Heart right ventricle (tissue), 16 donors: ENCODE measurements at regions not wholly inside any gene's neighbourhood (a gene's known extent, or its start where the extent isn't known, plus 50 kb on each side); places are given as distances from the start of the nearest gene placed in this dataset.

Experiments
- ATAC-seq, 8 donors: fragments of 200-7000 bp; cut with Tn5 transposase; one replicate each; pipeline ENCODE4 v1.9.1; 2020; ENCODE audit warnings: mild to moderate bottlenecking in 8 of 8, moderate library complexity in 8 of 8, moderate number of reproducible peaks in 1 of 8
- DNase-seq, 2 donors: peaks; one replicate each; pipeline ENCODE4 v3.0.0-alpha.2; 2020
- H3K27ac ChIP-seq, 10 donors: fragments of 200-600 bp; sonication (generic) in 2 of 10; one replicate each; pipeline versions ENCODE4 v1.5.0 to v1.8.0; 2020 to 2022; ENCODE audit warnings: mild to moderate bottlenecking in 3 of 10
- H3K27me3 ChIP-seq, 7 donors: fragments of 200-600 bp; one replicate each; pipeline ENCODE4 v1.8.0; 2021 to 2022; ENCODE audit warnings: mild to moderate bottlenecking in 2 of 7
- H3K36me3 ChIP-seq, 9 donors: fragments of 200-600 bp; sonication (generic) in 1 of 9; one replicate each; pipeline versions ENCODE4 v1.5.0 to v1.8.0; 2020 to 2022; ENCODE audit warnings: mild to moderate bottlenecking in 2 of 9
- H3K4me1 ChIP-seq, 9 donors: fragments of 200-600 bp; sonication (generic) in 1 of 9; one replicate each; pipeline versions ENCODE4 v1.5.0 to v1.8.0; 2020 to 2022; ENCODE audit warnings: mild to moderate bottlenecking in 4 of 9
- H3K4me3 ChIP-seq, 10 donors: fragments of 200-600 bp; sonication (generic) in 2 of 10; one replicate each; pipeline versions ENCODE4 v1.5.0 to v1.8.0; 2020 to 2022; ENCODE audit warnings: mild to moderate bottlenecking in 7 of 10, moderate library complexity in 2 of 10
- H3K9me3 ChIP-seq, 11 donors: fragments of 200-600 bp in 10 of 11; sonication (generic) in 2 of 11; one replicate each; pipeline versions ENCODE4 v1.5.0 to v1.8.0; 2013 to 2022; ENCODE audit warnings: mild to moderate bottlenecking in 2 of 11, control low read depth in 1 of 11, moderate library complexity in 1 of 11
- WGBS, 2 donors: extraction: QIAGEN DNeasy Blood & Tissue Kit; methylation state at CpG; one replicate each; pipeline ENCODE4 v1.1.7; 2013; ENCODE audit warnings: inconsistent platforms in 1 of 2; 5-methylcytosine and 5-hydroxymethylcytosine counted together
- intact Hi-C, 10 donors: fragments of 100-400 bp; cut with DNase I; formaldehyde crosslinking; loops; one replicate each; pipeline versions ENCODE4 v1.11.1 to v1.14.2; 2022
- TF ChIP-seq, protein P1 (sequence below), 9 donors: fragments of 200-600 bp; sonication (generic) in 2 of 9; IDR thresholded peaks; one replicate each; pipeline versions ENCODE4 v1.5.0 to v1.8.0; 2021 to 2022; ENCODE audit warnings: antibody characterized with exemption in 9 of 9, mild to moderate bottlenecking in 5 of 9, moderate library complexity in 1 of 9
- donor health status: Arrhythmogenic right ventricular cardiomyopathy.
- donor health status: ischemic (EF 13 %, LVEDD 7.1; RV severe dilation, severe dysfunction).
- donor health status: healthy with polysubstance abuse.
- donor health status: DM: no; HTN: yes; CAD: no.
- donor health status: DM: no; HTN: no; CAD: no.
- donor health status: ischemic (EF 25% LVEDD 6.9; RV normal size, moderate dysfunction).
- donor health status: ischemic (EF 25% LVEDD 5.7; RV mildly dilated, moderate dysfunction).
- donor health status: healthy.
- donor health status: DM: yes; HTN: yes; CAD: no.
- donor health status: Ischemic cardiomyopathy.
- donor health status: ischemic (EF 35%, LVEDD 5.7; RV mildly dilated, moderate dysfunction).
- donor health status: nonischemic (EF 11% LVEDD 7.7; RV severe dilation, severe dysfunction).
- donor health status: DM: yes; HTN: yes; CAD: no.
- donor health status: PGD.
- donor health status: ischemic (EF 29% LVEDD 5.4; RV normal size, mild dysfunction).
- donor health status: nonischemic (EF 23%, LVEDD 6.1; RV moderate dilation, normal function).

DNA sequence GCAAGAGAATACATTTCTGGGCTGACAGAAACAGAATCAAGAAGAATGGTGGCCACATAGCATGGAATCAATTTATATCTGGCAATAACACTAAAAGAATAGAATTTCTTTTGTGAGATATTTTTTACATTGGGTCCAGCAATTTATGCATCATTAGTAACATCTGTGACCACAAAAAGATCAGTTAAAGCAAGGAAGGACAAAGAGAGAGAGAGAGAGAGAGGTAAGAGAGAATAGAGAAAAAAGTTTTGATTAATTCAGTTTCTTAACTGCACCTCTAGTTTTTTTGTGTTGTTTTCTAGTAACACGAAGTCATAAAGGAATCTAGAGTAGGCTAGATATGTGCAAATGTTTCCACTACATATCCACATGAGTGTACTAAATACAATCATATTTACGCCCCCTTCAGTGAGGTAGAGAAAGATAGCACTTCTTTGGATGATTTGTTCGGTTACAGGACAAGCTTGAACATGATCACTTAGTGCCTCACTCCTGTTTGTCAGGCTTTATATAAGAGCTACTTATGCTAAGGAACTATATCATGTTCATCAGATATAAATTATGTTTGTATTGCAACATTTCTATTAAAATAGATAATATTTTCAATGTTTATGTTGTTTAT lies 247.4 kb upstream of the COL3A1 start:
- H3K27me3 ChIP-seq, result no peaks in the 10 kb centered on the region
- H3K36me3 ChIP-seq, result no peaks in the 10 kb centered on the region
- no peak overlapping the region for H3K27ac ChIP-seq
- peaks cover 0 to 3% (median 0%) of the 10 kb centered on the region in 11 donors for H3K9me3 ChIP-seq
- ATAC-seq (no peak), DNase-seq (no peak)
- H3K4me3 ChIP-seq, result no peak overlapping the region
- H3K4me1 ChIP-seq, result no peaks in the 10 kb centered on the region
- intact Hi-C loops, result no loop called here
- TF ChIP-seq, protein P1, sequence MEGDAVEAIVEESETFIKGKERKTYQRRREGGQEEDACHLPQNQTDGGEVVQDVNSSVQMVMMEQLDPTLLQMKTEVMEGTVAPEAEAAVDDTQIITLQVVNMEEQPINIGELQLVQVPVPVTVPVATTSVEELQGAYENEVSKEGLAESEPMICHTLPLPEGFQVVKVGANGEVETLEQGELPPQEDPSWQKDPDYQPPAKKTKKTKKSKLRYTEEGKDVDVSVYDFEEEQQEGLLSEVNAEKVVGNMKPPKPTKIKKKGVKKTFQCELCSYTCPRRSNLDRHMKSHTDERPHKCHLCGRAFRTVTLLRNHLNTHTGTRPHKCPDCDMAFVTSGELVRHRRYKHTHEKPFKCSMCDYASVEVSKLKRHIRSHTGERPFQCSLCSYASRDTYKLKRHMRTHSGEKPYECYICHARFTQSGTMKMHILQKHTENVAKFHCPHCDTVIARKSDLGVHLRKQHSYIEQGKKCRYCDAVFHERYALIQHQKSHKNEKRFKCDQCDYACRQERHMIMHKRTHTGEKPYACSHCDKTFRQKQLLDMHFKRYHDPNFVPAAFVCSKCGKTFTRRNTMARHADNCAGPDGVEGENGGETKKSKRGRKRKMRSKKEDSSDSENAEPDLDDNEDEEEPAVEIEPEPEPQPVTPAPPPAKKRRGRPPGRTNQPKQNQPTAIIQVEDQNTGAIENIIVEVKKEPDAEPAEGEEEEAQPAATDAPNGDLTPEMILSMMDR (IDR thresholded peaks at IDR 0.05), result no peak
- WGBS, 2 donors, result 67 to 71% methylated on average over 3 of the region's 3 CpGs

DNA sequence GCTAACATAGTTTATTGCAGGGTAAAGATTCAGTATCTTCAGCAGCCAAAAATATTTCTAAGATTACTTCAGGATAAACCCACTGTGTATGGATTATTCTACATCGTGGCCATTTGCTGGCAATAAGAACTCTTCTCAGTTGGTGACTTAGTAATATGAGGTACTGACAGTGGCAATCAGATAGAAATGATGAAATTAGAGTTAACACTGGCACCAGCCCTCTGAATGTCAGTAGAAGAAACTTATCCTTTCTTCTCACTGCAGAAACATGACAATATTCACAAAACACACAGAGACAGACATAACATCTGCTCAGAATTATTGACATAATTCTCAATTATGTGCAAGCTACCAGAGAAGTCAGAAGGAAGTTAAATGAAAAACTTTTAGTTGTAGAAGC lies 246.3 kb upstream of the COL3A1 start:
- TF ChIP-seq, protein P1 (IDR thresholded peaks at IDR 0.05), result no peak
- 43 to 51% methylated on average over 1 of the region's 1 CpG for WGBS, 2 donors
- Histone ChIP-seq H3K4me1 (no peaks in the 10 kb centered on the region), H3K27ac (no peak overlapping the region), H3K9me3 (peaks cover 0 to 3% (median 0%) of the 10 kb centered on the region in 11 donors), H3K36me3 (no peaks in the 10 kb centered on the region), H3K27me3 (no peaks in the 10 kb centered on the region), H3K4me3 (no peak overlapping the region)
- no peak for ATAC-seq
- no peak for DNase-seq
- intact Hi-C loops, result no loop called here

DNA sequence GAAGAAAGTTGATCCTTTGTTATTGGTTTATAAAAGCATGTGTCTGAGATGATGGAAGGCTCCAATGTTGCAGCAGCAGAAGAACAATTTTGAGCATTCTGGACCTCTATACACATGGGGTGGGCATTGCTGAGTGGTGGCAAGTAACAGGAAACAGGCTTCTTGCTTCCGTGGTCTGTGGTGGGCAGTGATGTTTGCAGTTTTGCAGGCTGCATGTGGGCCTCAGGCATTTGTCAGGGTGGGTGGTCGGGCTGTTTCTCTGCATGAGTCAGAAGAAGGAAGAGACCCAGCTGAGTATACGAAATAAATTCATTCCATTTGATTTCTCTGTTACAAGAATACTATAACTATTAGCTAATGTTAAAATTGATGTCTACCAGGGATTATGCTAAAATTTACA lies 239.5 kb upstream of the COL3A1 start:
- no peak for DNase-seq
- intact Hi-C loops, result no loop called here
- no peaks in the 10 kb centered on the region for H3K9me3 ChIP-seq
- TF ChIP-seq, protein P1 (IDR thresholded peaks at IDR 0.05), result no peak
- no peaks in the 10 kb centered on the region for H3K27me3 ChIP-seq
- 54 to 61% methylated on average over 3 of the region's 3 CpGs for WGBS, 2 donors
- no peak overlapping the region for H3K27ac ChIP-seq
- no peak overlapping the region for H3K4me3 ChIP-seq
- no peak for ATAC-seq
- H3K36me3 ChIP-seq, result no peaks in the 10 kb centered on the region
- H3K4me1 ChIP-seq, result no peaks in the 10 kb centered on the region

DNA sequence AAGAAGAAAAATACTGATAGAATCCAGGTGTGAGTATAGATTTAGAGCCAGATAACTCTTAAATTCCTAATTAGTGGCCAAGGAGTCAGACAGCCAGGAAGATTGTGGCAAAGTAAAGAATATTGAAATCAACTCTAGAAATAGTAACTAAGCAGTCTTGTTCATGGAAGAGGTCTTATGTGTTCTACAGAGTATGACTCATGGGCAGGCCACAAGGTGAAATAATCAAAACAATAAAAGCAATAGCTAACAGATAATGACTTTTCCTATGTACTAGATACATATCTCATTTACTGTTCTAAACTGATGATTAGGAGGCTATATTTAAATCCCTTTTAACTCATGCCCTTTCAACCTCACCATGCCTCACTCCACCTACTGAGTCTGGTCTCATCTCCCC lies 227.4 kb upstream of the COL3A1 start:
- H3K4me3 ChIP-seq, result no peak overlapping the region
- H3K27ac ChIP-seq, result no peak overlapping the region
- TF ChIP-seq, protein P1 (IDR thresholded peaks at IDR 0.05), result no peak
- peaks cover 0 to 2% (median 0%) of the 10 kb centered on the region in 11 donors for H3K9me3 ChIP-seq
- DNase-seq (no peak), ATAC-seq (no peak)
- intact Hi-C loops, result no loop called here
- H3K27me3 ChIP-seq, result no peaks in the 10 kb centered on the region
- H3K36me3 ChIP-seq, result no peaks in the 10 kb centered on the region
- H3K4me1 ChIP-seq, result no peaks in the 10 kb centered on the region
